ENCODE measurements at regions not wholly inside any gene's neighbourhood (a gene's known extent, or its start where the extent isn't known, plus 50 kb on each side); places are given as distances from the start of the nearest gene placed in this dataset.

- Histone ChIP-seq H3K27me3 (no peaks in the 10 kb centered on the region), H3K27ac (no peak overlapping the region), H3K4me1 (peaks cover 0 to 17% of the 10 kb centered on the region in 2 donors), H3K36me3 (no peaks in the 10 kb centered on the region), H3K9me3 (no peaks in the 10 kb centered on the region), H3K4me3 (no peak overlapping the region)
- DNase-seq (ENCODE audit: low spot score in 2 of 2), result no peak
- intact Hi-C loops (cut with DNase I; ENCODE audit: low total_unique reads), result no loop called here
- TF ChIP-seq POLR2AphosphoS5 (IDR thresholded peaks at IDR 0.05) (no peak), POLR2A (IDR thresholded peaks at IDR 0.05) (no peak), CTCF (IDR thresholded peaks at IDR 0.05) (no peak)
Measured at GRCh38 chr14:30218907-30219306, 291.3 kb upstream of the PRKD1 start.

- peak overlapping the region; percentile 87 to 93 for H3K27ac ChIP-seq
- no peaks in the 10 kb centered on the region for H3K9me3 ChIP-seq
- DNase-seq (ENCODE audit: low spot score in 2 of 2), result no peak
- intact Hi-C loops (cut with DNase I; ENCODE audit: low total_unique reads), result no loop called here
- H3K27me3 ChIP-seq, result no peaks in the 10 kb centered on the region
- no peaks in the 10 kb centered on the region for H3K36me3 ChIP-seq
- TF ChIP-seq CTCF (IDR thresholded peaks at IDR 0.05) (no peak), POLR2AphosphoS5 (IDR thresholded peaks at IDR 0.05) (no peak), POLR2A (IDR thresholded peaks at IDR 0.05) (no peak)
- peaks cover 0 to 23% of the 10 kb centered on the region in 2 donors for H3K4me1 ChIP-seq
- no peak overlapping the region for H3K4me3 ChIP-seq
Measured at GRCh38 chr14:30221546-30221945, 293.9 kb upstream of the PRKD1 start.

GRCh38 chr14:30223385-30223785 is 295.7 kb upstream of the PRKD1 start:
- Histone ChIP-seq H3K4me1 (peaks cover 0 to 23% of the 10 kb centered on the region in 2 donors), H3K4me3 (no peak overlapping the region), H3K9me3 (no peaks in the 10 kb centered on the region), H3K27me3 (no peaks in the 10 kb centered on the region), H3K36me3 (no peaks in the 10 kb centered on the region), H3K27ac (peak overlapping the region; percentile 87 to 93)
- intact Hi-C loops (cut with DNase I; ENCODE audit: low total_unique reads), result no loop called here
- DNase-seq (ENCODE audit: low spot score in 2 of 2), result peak; percentile 61 to 90
- TF ChIP-seq POLR2A (IDR thresholded peaks at IDR 0.05), result no peak
- peak; percentile 36 to 72 (median 60) for TF ChIP-seq POLR2AphosphoS5 (IDR thresholded peaks at IDR 0.05)

- H3K27me3 ChIP-seq, result no peaks in the 10 kb centered on the region
- no peaks in the 10 kb centered on the region for H3K9me3 ChIP-seq
- peaks cover 0 to 23% of the 10 kb centered on the region in 2 donors for H3K4me1 ChIP-seq
- no peaks in the 10 kb centered on the region for H3K36me3 ChIP-seq
- TF ChIP-seq POLR2AphosphoS5 (IDR thresholded peaks at IDR 0.05) (peak in 1 of 3 donors; percentile 9), CTCF (IDR thresholded peaks at IDR 0.05) (no peak)
- peak; percentile 60 to 84 for DNase-seq (ENCODE audit: low spot score in 2 of 2)
- intact Hi-C loops (cut with DNase I; ENCODE audit: low total_unique reads), result no loop called here
- H3K4me3 ChIP-seq, result no peak overlapping the region
- peak overlapping the region; percentile 87 to 93 for H3K27ac ChIP-seq
Measured at GRCh38 chr14:30223966-30224365, 296.3 kb upstream of the PRKD1 start.

- intact Hi-C loops (cut with DNase I; ENCODE audit: low total_unique reads), result no loop called here
- Histone ChIP-seq H3K36me3 (no peaks in the 10 kb centered on the region), H3K4me1 (peaks cover 0 to 23% of the 10 kb centered on the region in 2 donors), H3K27me3 (no peaks in the 10 kb centered on the region), H3K27ac (peak overlapping the region; percentile 87 to 93), H3K9me3 (no peaks in the 10 kb centered on the region), H3K4me3 (no peak overlapping the region)
- TF ChIP-seq POLR2AphosphoS5 (IDR thresholded peaks at IDR 0.05), result peak in 1 of 3 donors; percentile 78
- no peak for TF ChIP-seq CTCF (IDR thresholded peaks at IDR 0.05)
- no peak for DNase-seq (ENCODE audit: low spot score in 2 of 2)
Measured at GRCh38 chr14:30225176-30225575, 297.5 kb upstream of the PRKD1 start.

GRCh38 chr14:30227436-30227835 is 299.8 kb upstream of the PRKD1 start:
- no peaks in the 10 kb centered on the region for H3K9me3 ChIP-seq
- TF ChIP-seq CTCF (IDR thresholded peaks at IDR 0.05), result no peak
- TF ChIP-seq POLR2AphosphoS5 (IDR thresholded peaks at IDR 0.05), result no peak
- TF ChIP-seq POLR2A (IDR thresholded peaks at IDR 0.05), result no peak
- peaks cover 0 to 21% of the 10 kb centered on the region in 2 donors for H3K4me1 ChIP-seq
- H3K36me3 ChIP-seq, result no peaks in the 10 kb centered on the region
- H3K4me3 ChIP-seq, result no peak overlapping the region
- H3K27me3 ChIP-seq, result no peaks in the 10 kb centered on the region
- intact Hi-C loops (cut with DNase I; ENCODE audit: low total_unique reads), result no loop called here
- H3K27ac ChIP-seq, result peak overlapping the region in 1 of 2 donors; percentile 70
- DNase-seq (ENCODE audit: low spot score in 2 of 2), result peak in 1 of 2 donors; percentile 24

All from breast epithelium (tissue), 4 donors.